Keratinocyte (primary cell): ENCODE measurements at regions not wholly inside any gene's neighbourhood (a gene's known extent, or its start where the extent isn't known, plus 50 kb on each side); places are given as distances from the start of the nearest gene placed in this dataset.

Experiments
- DNase-seq: peaks from one replicate; pipeline ENCODE4 v3.0.0-alpha.2; 2011; ENCODE audit warnings: low read depth, missing footprints, low spot score
- FAIRE-seq: peaks from 2 replicates; lab custom pipeline; 2011; peaks lifted over from hg19 to GRCh38; lab: Jason Lieb, UNC
- H2AFZ ChIP-seq: 2 replicates; pipeline ENCODE4 v1.6.0; 2012; ENCODE audit warnings: low read length, control low read depth, inconsistent platforms; ENCODE audit not compliant: control insufficient read depth
- H3K27ac ChIP-seq: 2 replicates; pipeline ENCODE4 v1.5.1; 2011; ENCODE audit warnings: low read length; ENCODE audit not compliant: control insufficient read depth, insufficient read depth
- H3K27me3 ChIP-seq: 3 replicates; pipeline ENCODE4 v1.6.0; 2011; ENCODE audit warnings: low read length; ENCODE audit not compliant: control insufficient read depth, insufficient read depth; ENCODE audit errors: extremely low read depth
- H3K36me3 ChIP-seq, 2 experiments: 2 replicates in 1 of 2; 3 replicates in 1 of 2; pipeline ENCODE4 v1.5.1; 2011; ENCODE audit warnings: low read length in 2 of 2, mild to moderate bottlenecking in 1 of 2; ENCODE audit not compliant: control insufficient read depth in 2 of 2, insufficient read depth in 2 of 2; ENCODE audit errors: extremely low read depth in 1 of 2
- H3K4me1 ChIP-seq: 3 replicates; pipeline ENCODE4 v1.5.1; 2011; ENCODE audit warnings: low read length; ENCODE audit not compliant: control insufficient read depth, insufficient read depth; ENCODE audit errors: extremely low read depth
- H3K4me2 ChIP-seq: 3 replicates; pipeline ENCODE4 v1.6.0; 2011; ENCODE audit warnings: low read depth, low read length; ENCODE audit not compliant: control insufficient read depth, insufficient read depth; ENCODE audit errors: extremely low read depth
- H3K4me3 ChIP-seq, 3 experiments: fragments of 200-600 bp in 1 of 3; sonication (generic) in 1 of 3; 2 replicates in 2 of 3; 3 replicates in 1 of 3; pipeline ENCODE4 v1.5.1; 2011 to 2016; ENCODE audit warnings: low read length in 3 of 3, mild to moderate bottlenecking in 3 of 3, control low read depth in 2 of 3, inconsistent platforms in 1 of 3, low read depth in 1 of 3, mixed read lengths in 1 of 3, mixed run types in 1 of 3, moderate library complexity in 1 of 3; ENCODE audit not compliant: control insufficient read depth in 2 of 3, insufficient read depth in 2 of 3; ENCODE audit errors: extremely low read depth in 1 of 3
- H3K79me2 ChIP-seq: 2 replicates; pipeline ENCODE4 v1.6.0; 2012; ENCODE audit warnings: low read length; ENCODE audit not compliant: control insufficient read depth, insufficient read depth
- H3K9ac ChIP-seq: 3 replicates; pipeline ENCODE4 v1.6.0; 2011; ENCODE audit warnings: low read length; ENCODE audit not compliant: control insufficient read depth, insufficient read depth; ENCODE audit errors: extremely low read depth
- H3K9me1 ChIP-seq: 3 replicates; pipeline ENCODE4 v1.6.0; 2011; ENCODE audit warnings: low read length; ENCODE audit not compliant: control insufficient read depth, insufficient read depth; ENCODE audit errors: extremely low read depth
- H3K9me3 ChIP-seq: 2 replicates; pipeline ENCODE4 v1.5.1; 2012; ENCODE audit warnings: low read depth, low read length; ENCODE audit not compliant: control insufficient read depth
- H4K20me1 ChIP-seq: 3 replicates; pipeline ENCODE4 v1.6.0; 2011; ENCODE audit warnings: low read length; ENCODE audit not compliant: control insufficient read depth, insufficient read depth; ENCODE audit errors: extremely low read depth
- CTCF ChIP-seq, 3 experiments: IDR thresholded peaks in 1 of 3; conservative IDR thresholded peaks in 1 of 3; optimal IDR thresholded peaks in 1 of 3; 2 replicates in 2 of 3; 3 replicates in 1 of 3; pipeline versions ENCODE3 to v1.5.1; 2011; ENCODE audit warnings: low read length in 3 of 3, mild to moderate bottlenecking in 3 of 3, moderate library complexity in 2 of 3, control low read depth in 1 of 3, inconsistent platforms in 1 of 3; ENCODE audit not compliant: insufficient read depth in 2 of 3; ENCODE audit errors: extremely low read depth in 1 of 3
- EZH2 ChIP-seq: IDR thresholded peaks from one replicate; pipeline ENCODE4 v1.6.1; 2012; ENCODE audit warnings: inconsistent platforms, mild to moderate bottlenecking, low read length, moderate library complexity
- dilution Hi-C: fragments of 300-500 bp; cut with MboI; formaldehyde crosslinking; loops from one replicate; pipeline ENCODE4 v1.7.0; 2020; ENCODE audit warnings: low sequenced_read_pairs; ENCODE audit not compliant: extremely low pct_ligation_motif_present

- Histone ChIP-seq H3K79me2 (no peaks in the 10 kb centered on the region), H4K20me1 (no peaks in the 10 kb centered on the region), H3K27ac (no peak overlapping the region), H3K9me1 (no peaks in the 10 kb centered on the region), H3K36me3 (no peaks in the 10 kb centered on the region), H3K4me2 (no peak overlapping the region), H2AFZ (no peak overlapping the region), H3K4me1 (peaks cover 21% of the 10 kb centered on the region), H3K4me3 (no peak overlapping the region), H3K9me3 (no peaks in the 10 kb centered on the region), H3K9ac (no peak overlapping the region), H3K27me3 (no peaks in the 10 kb centered on the region)
- DNase-seq, result no peak
- TF ChIP-seq EZH2 (no peak), CTCF (optimal IDR thresholded peaks at IDR 0.05 in 1 of 3, IDR thresholded peaks at IDR 0.05 in 1 of 3, conservative IDR thresholded peaks at IDR 0.05 in 1 of 3; ENCODE audit: extremely low read depth in 1 of 3, insufficient read depth in 2 of 3, low read length in 3 of 3) (no peak)
- FAIRE-seq, result no peak
- dilution Hi-C loops, result no loop called here
Measured at GRCh38 chr10:75293446-75293820, 57.7 kb upstream of the COMTD1 start.

GRCh38 chr10:75292794-75293445, 57.2 kb upstream of the COMTD1 start:
- Histone ChIP-seq H4K20me1 (no peaks in the 10 kb centered on the region), H2AFZ (no peak overlapping the region), H3K27me3 (no peaks in the 10 kb centered on the region), H3K4me2 (no peak overlapping the region), H3K27ac (no peak overlapping the region), H3K36me3 (no peaks in the 10 kb centered on the region), H3K9me1 (no peaks in the 10 kb centered on the region), H3K4me1 (peaks cover 21% of the 10 kb centered on the region), H3K9me3 (no peaks in the 10 kb centered on the region), H3K79me2 (no peaks in the 10 kb centered on the region), H3K9ac (no peak overlapping the region), H3K4me3 (no peak overlapping the region)
- no peak for FAIRE-seq
- no peak for TF ChIP-seq CTCF (optimal IDR thresholded peaks at IDR 0.05 in 1 of 3, IDR thresholded peaks at IDR 0.05 in 1 of 3, conservative IDR thresholded peaks at IDR 0.05 in 1 of 3; ENCODE audit: extremely low read depth in 1 of 3, insufficient read depth in 2 of 3, low read length in 3 of 3)
- no peak for TF ChIP-seq EZH2
- dilution Hi-C loops, result no loop called here
- DNase-seq, result no peak
